Suprapubic skin (tissue), 4 donors: ENCODE measurements at regions not wholly inside any gene's neighbourhood (a gene's known extent, or its start where the extent isn't known, plus 50 kb on each side); places are given as distances from the start of the nearest gene placed in this dataset.

ENCODE experiments used
- CTCF ChIP-seq, 2 donors: fragments of 200-600 bp in 1 of 2; fragments of 450-650 bp in 1 of 2; sonication (generic) in 1 of 2; IDR thresholded peaks; one replicate each; pipeline ENCODE4 v1.5.1; 2016 to 2019; ENCODE audit warnings: antibody characterized with exemption in 2 of 2, mild to moderate bottlenecking in 1 of 2, moderate library complexity in 1 of 2
- EP300 ChIP-seq: sonication (generic); formaldehyde crosslinking; IDR thresholded peaks from one replicate; pipeline ENCODE4 v1.6.1; 2017; ENCODE audit warnings: antibody characterized with exemption
- POLR2A ChIP-seq, 2 donors: fragments of 450-650 bp; IDR thresholded peaks; one replicate each; pipeline ENCODE4 v1.6.1; 2017; ENCODE audit warnings: antibody characterized with exemption in 2 of 2, mild to moderate bottlenecking in 2 of 2, moderate library complexity in 2 of 2
- POLR2AphosphoS5 ChIP-seq, 3 donors: sonication (generic); formaldehyde crosslinking; IDR thresholded peaks; one replicate each; pipeline ENCODE4 v1.6.1; 2017; ENCODE audit warnings: antibody characterized with exemption in 3 of 3

- TF ChIP-seq CTCF (IDR thresholded peaks at IDR 0.05) (no peak), EP300 (no peak), POLR2A (IDR thresholded peaks at IDR 0.05) (no peak), POLR2AphosphoS5 (IDR thresholded peaks at IDR 0.05) (no peak)
Measured at GRCh38 chr16:64412578-64413280, 709.1 kb downstream of the CDH11 start.
